MG63 (cell line): ENCODE measurements at regions not wholly inside any gene's neighbourhood (a gene's known extent, or its start where the extent isn't known, plus 50 kb on each side); places are given as distances from the start of the nearest gene placed in this dataset.

Experiments
- DNase-seq: peaks from one replicate; pipeline ENCODE4 v3.0.0-alpha.2; 2020
- H3K27me3 ChIP-seq: fragments of 250-450 bp; sonication (Bioruptor Pico); 2 replicates; pipeline ENCODE4 v1.5.1; 2020; ENCODE audit warnings: mild to moderate bottlenecking, moderate library complexity
- H3K36me3 ChIP-seq: fragments of 250-450 bp; sonication (Bioruptor Pico); 2 replicates; pipeline ENCODE4 v1.5.1; 2020; ENCODE audit warnings: mild to moderate bottlenecking, moderate library complexity
- H3K4me3 ChIP-seq: fragments of 250-450 bp; sonication (Bioruptor Pico); 2 replicates; pipeline ENCODE4 v1.5.1; 2020; ENCODE audit warnings: mild to moderate bottlenecking, moderate library complexity
- H3K9me3 ChIP-seq: fragments of 250-450 bp; sonication (Bioruptor Pico); 2 replicates; pipeline ENCODE4 v1.5.1; 2020; ENCODE audit warnings: mild to moderate bottlenecking, moderate library complexity

GRCh38 chr14:101397206-101397605, 164.1 kb upstream of the DIO3 start:
- H3K27me3 ChIP-seq: no peaks in the 10 kb centered on the region
- DNase-seq: no peak
- no peaks in the 10 kb centered on the region for H3K9me3 ChIP-seq
- no peaks in the 10 kb centered on the region for H3K36me3 ChIP-seq
- H3K4me3 ChIP-seq: no peak overlapping the region

DNA sequence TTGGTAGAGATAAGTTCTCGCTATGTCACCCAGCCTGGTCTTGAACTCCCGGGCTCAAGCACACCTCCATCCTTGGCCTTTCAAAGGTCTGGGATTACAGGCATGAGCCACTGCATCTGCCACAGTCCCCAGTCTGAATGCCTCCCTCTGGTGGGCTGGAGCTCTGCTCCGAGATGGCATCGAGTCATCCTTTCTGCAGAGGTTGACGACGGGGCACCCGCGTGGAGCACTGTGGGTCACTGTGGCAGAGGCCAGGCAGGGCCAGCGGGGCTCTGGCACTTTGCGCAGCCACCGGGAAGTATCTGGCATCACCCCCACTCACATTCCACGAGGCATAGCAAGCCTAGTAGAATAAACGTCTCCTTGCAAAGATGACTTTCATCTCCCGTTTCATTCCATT, 163.3 kb upstream of the DIO3 start:
- Histone ChIP-seq H3K4me3 (no peak overlapping the region), H3K27me3 (no peaks in the 10 kb centered on the region), H3K36me3 (no peaks in the 10 kb centered on the region), H3K9me3 (no peaks in the 10 kb centered on the region)
- DNase-seq: no peak

DNA sequence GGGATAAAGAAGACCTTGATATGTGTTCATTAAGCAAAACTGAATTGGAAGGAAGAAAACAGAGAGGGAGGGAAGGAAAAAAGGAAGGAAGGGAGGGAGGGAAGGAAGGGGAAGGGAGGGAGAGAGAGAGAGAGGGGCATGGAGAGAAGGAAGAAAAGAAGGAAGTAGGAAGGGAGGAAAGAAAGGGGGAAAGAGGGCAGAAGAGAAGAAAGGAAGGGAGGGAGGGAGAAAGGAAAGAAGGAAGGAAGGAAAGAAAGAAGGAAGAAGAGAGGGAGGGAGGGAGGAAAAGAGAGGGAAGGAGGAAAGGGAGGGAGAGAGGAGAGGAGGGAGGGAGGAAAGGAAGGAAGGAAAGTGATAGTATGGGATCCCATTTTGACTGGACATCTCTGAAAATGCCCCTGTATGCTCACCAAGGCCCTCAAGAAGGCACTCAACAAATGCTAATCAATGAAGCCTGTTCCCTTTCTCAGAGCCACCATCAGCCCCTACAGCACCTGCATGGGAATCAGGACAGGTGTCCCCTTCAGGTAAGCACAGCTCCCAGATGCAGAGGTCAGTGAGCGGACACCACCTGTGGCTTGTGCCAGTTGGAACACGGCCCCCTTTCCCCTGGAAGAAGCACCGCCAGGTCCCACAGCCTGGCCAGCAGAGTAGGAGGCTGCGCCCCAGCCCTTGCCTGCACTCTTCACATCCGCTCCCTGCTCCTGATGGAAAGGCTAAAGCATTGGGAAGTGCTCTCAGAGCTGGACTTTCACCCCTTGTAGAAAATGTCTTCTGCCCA, 161.4 kb upstream of the DIO3 start:
- H3K27me3 ChIP-seq: no peaks in the 10 kb centered on the region
- no peaks in the 10 kb centered on the region for H3K9me3 ChIP-seq
- no peak for DNase-seq
- H3K36me3 ChIP-seq: no peaks in the 10 kb centered on the region
- H3K4me3 ChIP-seq: no peak overlapping the region

DNA sequence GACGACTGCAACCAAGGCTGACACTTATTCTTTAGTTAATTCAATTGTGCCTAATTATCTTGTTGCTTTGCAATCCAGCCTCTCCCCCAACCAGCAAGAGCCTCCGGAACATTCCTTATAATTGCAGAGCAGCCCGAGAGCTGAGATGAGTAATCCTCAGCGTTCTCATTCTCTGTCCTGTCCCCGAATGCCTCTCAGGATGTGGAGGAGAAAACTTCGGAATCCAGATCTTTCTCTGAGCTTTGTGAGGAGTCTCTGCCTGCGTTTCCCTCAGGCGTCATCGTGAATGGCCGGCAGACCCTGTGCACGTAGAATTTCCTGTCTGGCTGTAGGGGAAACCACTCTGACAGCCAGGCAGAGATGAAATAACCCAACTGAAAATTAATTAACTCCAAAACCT, 160.5 kb upstream of the DIO3 start:
- Histone ChIP-seq H3K36me3 (no peaks in the 10 kb centered on the region), H3K27me3 (no peaks in the 10 kb centered on the region), H3K9me3 (no peaks in the 10 kb centered on the region), H3K4me3 (no peak overlapping the region)
- DNase-seq: no peak

GRCh38 chr14:101402936-101403660, 158.2 kb upstream of the DIO3 start:
- Histone ChIP-seq H3K36me3 (no peaks in the 10 kb centered on the region), H3K9me3 (no peaks in the 10 kb centered on the region), H3K27me3 (no peaks in the 10 kb centered on the region), H3K4me3 (no peak overlapping the region)
- DNase-seq: no peak

DNA sequence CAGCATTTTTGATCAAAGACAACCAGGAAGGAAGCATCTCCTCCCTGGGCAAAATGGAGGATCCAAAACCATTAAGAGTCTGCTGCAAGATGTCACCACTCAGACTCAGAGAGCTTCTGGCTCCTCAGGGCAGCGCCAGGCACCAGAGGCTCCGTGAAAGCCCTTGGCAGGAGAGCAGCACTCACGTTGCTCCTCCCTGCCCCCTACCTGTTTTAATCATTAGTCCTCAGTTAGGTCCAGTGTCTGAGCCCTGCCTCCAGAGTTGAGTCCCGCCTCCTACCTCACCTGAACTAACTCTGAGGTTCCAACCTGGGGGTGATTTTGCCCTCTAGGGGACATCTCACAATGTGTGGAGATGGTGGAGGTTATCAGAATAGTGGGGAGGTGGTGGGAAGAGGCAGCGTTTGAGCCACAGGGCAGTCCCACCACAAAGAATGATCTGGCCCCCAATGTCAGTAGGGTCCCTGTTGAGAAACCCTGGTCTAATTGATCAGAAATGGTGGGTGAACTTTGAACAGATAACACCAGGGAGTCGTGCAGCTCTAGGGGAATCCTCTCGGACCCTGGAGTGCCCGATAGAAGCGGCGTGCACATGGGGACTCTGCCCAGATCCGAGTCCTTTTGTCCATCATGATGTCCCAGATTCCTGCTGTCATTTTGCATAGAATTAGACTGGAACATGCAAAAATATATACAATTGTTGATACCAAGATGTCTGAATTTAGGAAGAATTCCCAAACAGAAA, 156.7 kb upstream of the DIO3 start:
- Histone ChIP-seq H3K36me3 (no peaks in the 10 kb centered on the region), H3K9me3 (no peaks in the 10 kb centered on the region), H3K4me3 (no peak overlapping the region), H3K27me3 (no peaks in the 10 kb centered on the region)
- no peak for DNase-seq

GRCh38 chr14:101405171-101405883, 156.0 kb upstream of the DIO3 start:
- peak; percentile 45 for DNase-seq

DNA sequence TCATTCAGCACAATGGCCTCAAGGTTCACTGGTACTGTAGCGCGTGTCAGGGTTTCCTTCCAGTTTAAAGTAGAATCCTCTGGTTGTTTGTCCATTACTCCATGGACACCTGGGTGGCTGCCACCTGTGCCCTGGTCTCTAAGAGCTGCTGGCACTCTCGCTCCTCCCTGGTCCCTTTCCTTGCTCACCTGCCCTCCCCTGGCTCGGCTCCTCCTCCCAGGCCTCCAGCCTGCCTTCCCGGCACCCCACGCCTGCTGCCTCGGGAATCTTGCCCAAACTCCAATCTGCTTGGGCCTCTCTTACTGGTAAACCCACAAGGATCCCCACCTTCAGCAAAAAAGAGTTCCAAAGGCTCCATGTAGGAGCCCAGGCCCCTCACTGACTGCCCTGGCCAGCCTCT, 154.4 kb upstream of the DIO3 start:
- Histone ChIP-seq H3K27me3 (no peaks in the 10 kb centered on the region), H3K36me3 (no peaks in the 10 kb centered on the region), H3K4me3 (no peak overlapping the region), H3K9me3 (no peaks in the 10 kb centered on the region)
- no peak for DNase-seq

More at GRCh38 chr14:101405171-101405883, 156.0 kb upstream of the DIO3 start:
- H3K9me3 ChIP-seq: no peaks in the 10 kb centered on the region
- no peaks in the 10 kb centered on the region for H3K36me3 ChIP-seq
- no peaks in the 10 kb centered on the region for H3K27me3 ChIP-seq
- no peak overlapping the region for H3K4me3 ChIP-seq

DNA sequence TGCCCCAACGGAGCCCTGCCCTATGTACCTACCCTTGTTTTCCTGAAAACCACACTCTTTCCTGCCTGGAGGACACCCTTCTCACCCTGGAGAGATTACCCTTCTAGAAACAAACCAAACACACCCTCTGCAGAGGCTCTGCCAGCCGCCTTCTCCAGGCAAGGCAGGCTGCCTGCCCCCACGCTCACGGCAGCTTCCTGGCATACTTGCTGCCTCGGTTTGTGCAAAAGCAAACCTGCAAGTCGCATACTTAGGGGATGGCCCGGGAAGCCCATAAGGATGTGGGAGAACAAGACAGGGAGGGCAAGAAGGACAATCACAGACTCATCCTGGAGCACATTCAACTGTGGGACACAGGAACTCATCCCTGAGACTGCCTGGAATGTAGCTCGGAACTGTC, 154.0 kb upstream of the DIO3 start:
- no peaks in the 10 kb centered on the region for H3K36me3 ChIP-seq
- H3K4me3 ChIP-seq: no peak overlapping the region
- DNase-seq: no peak
- no peaks in the 10 kb centered on the region for H3K9me3 ChIP-seq
- H3K27me3 ChIP-seq: no peaks in the 10 kb centered on the region

DNA sequence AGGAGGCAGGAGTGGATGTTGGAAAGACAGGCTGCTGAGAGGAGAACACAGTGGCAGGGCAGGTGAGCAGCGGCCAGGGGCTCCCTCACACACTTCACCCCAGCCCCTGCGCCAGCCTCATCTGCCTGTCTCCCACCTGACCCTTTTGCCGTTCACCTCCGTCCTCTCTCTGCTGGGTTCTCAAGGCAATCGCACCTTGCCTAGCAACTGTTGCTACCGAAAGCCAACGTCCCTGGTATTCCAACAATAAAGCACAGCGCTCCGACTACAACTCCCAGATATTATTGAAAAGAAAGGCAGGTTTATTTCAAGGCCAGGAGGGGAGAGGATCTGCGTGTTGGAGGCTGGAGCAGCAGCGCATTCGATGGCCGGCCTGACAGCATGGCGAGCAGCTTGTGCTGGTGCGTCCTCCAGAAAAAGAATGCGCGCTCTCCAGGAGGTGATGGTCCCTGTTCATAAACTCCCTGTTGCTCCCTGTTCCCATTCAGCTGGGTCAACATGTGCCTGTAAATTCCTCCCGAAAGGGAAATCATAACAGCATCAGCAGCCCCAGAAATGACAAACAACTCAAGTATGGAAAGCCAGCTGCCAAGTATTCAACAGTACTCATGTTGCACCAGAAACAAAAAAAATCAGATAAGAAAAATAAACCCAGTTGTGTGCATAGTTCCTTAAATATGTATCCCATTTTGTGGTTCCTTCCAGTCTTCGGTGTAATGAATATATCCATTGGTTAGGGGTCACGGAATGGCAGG, 153.0 kb upstream of the DIO3 start:
- H3K4me3 ChIP-seq: no peak overlapping the region
- peak; percentile 47 for DNase-seq
- H3K9me3 ChIP-seq: no peaks in the 10 kb centered on the region
- H3K36me3 ChIP-seq: no peaks in the 10 kb centered on the region
- no peaks in the 10 kb centered on the region for H3K27me3 ChIP-seq

- no peaks in the 10 kb centered on the region for H3K36me3 ChIP-seq
- H3K4me3 ChIP-seq: no peak overlapping the region
- DNase-seq: no peak
- H3K9me3 ChIP-seq: no peaks in the 10 kb centered on the region
- no peaks in the 10 kb centered on the region for H3K27me3 ChIP-seq
These were observed 152.2 kb upstream of the DIO3 start for GRCh38 chr14:101409006-101409543.

- Histone ChIP-seq H3K36me3 (no peaks in the 10 kb centered on the region), H3K4me3 (no peak overlapping the region), H3K27me3 (no peaks in the 10 kb centered on the region), H3K9me3 (no peaks in the 10 kb centered on the region)
- DNase-seq: no peak
These were observed 151.2 kb upstream of the DIO3 start for GRCh38 chr14:101410126-101410525.

DNA sequence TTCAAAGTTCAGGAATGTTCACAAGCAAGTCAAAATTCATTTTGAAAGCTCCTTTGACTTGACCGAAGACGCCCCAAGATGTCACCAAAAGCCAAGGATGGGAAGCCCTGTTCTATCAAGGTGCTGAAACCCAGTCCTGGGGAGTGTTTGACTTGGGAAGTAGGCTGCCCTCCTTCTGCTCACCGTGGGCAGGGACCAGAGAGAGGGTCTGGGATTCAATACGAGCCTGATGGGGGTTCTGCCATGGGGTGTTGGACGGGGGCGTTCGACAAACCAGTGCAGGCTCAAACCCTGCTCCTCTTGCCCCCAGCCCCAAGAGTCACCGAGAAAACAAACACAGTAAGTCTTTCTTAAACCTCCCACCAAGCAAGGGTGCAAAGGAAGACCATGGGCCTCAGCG, 150.1 kb upstream of the DIO3 start:
- Histone ChIP-seq H3K4me3 (no peak overlapping the region), H3K36me3 (no peaks in the 10 kb centered on the region), H3K9me3 (no peaks in the 10 kb centered on the region), H3K27me3 (no peaks in the 10 kb centered on the region)
- DNase-seq: no peak

DNA sequence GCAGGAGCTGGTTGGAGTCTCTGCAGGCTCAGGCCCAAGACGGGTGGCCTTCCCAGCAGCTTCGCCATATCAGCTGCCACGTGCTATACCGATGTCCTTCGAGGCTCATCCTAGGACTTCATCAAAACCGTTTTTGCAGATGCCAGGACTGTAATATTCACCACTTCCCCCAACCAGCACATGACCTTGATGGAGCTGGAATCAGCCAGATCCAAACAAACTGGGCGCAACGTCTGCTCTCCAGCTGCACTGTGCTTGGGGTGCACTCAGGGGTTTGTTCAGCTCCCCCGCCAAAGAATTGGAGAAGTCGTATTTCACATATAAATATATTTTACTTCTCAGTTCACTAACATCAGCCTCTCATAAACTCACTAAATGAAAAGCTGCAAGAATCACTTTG, 149.5 kb upstream of the DIO3 start:
- H3K4me3 ChIP-seq: no peak overlapping the region
- no peaks in the 10 kb centered on the region for H3K36me3 ChIP-seq
- DNase-seq: no peak
- no peaks in the 10 kb centered on the region for H3K9me3 ChIP-seq
- H3K27me3 ChIP-seq: no peaks in the 10 kb centered on the region

GRCh38 chr14:101412739-101413138, 148.6 kb upstream of the DIO3 start:
- no peaks in the 10 kb centered on the region for H3K9me3 ChIP-seq
- no peak overlapping the region for H3K4me3 ChIP-seq
- no peaks in the 10 kb centered on the region for H3K27me3 ChIP-seq
- no peak for DNase-seq
- no peaks in the 10 kb centered on the region for H3K36me3 ChIP-seq

DNA sequence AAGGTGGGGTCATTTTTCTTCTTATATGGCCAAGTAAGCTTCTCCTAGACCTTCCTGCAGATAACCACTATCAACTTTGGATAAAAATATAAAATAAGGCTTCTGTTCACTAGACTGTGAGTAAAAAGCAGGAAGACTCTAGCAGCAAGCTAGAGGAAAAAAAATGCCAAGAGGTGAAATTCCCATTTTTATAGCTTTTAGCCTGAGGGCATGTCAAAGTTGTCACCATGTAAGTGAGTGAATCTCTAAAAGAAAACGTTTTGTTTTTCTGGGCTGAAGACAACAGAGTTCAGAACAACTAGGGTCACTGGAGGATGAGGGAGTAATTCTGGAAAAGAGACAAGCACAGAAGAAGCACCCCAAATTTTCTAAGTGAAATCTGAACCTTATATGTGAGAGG, 143.9 kb upstream of the DIO3 start:
- no peak overlapping the region for H3K4me3 ChIP-seq
- H3K27me3 ChIP-seq: no peaks in the 10 kb centered on the region
- H3K9me3 ChIP-seq: no peaks in the 10 kb centered on the region; the same call in 1 of the 2 replicates
- no peak for DNase-seq
- H3K36me3 ChIP-seq: no peaks in the 10 kb centered on the region
